Tibial nerve (tissue), 4 donors: ENCODE measurements at regions not wholly inside any gene's neighbourhood (a gene's known extent, or its start where the extent isn't known, plus 50 kb on each side); places are given as distances from the start of the nearest gene placed in this dataset.

Experiments used
- EP300 ChIP-seq, 2 donors: sonication (generic); formaldehyde crosslinking; IDR thresholded peaks; one replicate each; pipeline ENCODE4 v1.6.1; 2017; ENCODE audit warnings: antibody characterized with exemption in 2 of 2, mild to moderate bottlenecking in 1 of 2
- POLR2A ChIP-seq, 2 donors: fragments of 450-650 bp; IDR thresholded peaks; one replicate each; pipeline ENCODE4 v1.6.1; 2017; ENCODE audit warnings: antibody characterized with exemption in 2 of 2, mild to moderate bottlenecking in 2 of 2, moderate library complexity in 2 of 2
- TF ChIP-seq, protein P1 (sequence below), 5 experiments: fragments of 200-600 bp in 3 of 5; fragments of 450-650 bp in 2 of 5; sonication (generic) in 3 of 5; IDR thresholded peaks; one replicate each; pipeline ENCODE4 v1.5.1; 2016 to 2019; ENCODE audit warnings: antibody characterized with exemption in 5 of 5, mild to moderate bottlenecking in 3 of 5, moderate library complexity in 2 of 5

DNA sequence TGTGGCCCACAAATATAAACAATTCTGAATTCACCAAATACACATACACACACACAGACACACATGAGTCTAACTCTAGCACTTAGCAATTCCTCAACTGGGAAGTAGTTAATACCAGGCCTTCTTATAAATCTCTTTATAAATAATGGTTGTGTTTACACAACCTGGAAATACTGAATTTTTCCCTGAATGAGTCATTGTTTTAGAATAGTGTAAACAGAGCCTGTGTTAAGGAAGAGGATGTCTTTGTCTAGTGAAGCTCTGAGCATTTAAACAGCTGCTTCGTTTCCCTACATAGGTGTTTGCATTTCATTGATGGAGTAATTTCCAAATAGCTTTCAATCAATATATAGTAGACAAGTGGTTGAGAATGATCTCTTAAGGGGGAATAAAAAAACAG, 218.8 kb downstream of the BTG1 start:
- TF ChIP-seq EP300 (IDR thresholded peaks at IDR 0.05) (no peak), POLR2A (IDR thresholded peaks at IDR 0.05) (no peak)
- TF ChIP-seq, protein P1, sequence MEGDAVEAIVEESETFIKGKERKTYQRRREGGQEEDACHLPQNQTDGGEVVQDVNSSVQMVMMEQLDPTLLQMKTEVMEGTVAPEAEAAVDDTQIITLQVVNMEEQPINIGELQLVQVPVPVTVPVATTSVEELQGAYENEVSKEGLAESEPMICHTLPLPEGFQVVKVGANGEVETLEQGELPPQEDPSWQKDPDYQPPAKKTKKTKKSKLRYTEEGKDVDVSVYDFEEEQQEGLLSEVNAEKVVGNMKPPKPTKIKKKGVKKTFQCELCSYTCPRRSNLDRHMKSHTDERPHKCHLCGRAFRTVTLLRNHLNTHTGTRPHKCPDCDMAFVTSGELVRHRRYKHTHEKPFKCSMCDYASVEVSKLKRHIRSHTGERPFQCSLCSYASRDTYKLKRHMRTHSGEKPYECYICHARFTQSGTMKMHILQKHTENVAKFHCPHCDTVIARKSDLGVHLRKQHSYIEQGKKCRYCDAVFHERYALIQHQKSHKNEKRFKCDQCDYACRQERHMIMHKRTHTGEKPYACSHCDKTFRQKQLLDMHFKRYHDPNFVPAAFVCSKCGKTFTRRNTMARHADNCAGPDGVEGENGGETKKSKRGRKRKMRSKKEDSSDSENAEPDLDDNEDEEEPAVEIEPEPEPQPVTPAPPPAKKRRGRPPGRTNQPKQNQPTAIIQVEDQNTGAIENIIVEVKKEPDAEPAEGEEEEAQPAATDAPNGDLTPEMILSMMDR (IDR thresholded peaks at IDR 0.05), result no peak
